HCT116 (cell line): ENCODE measurements at regions not wholly inside any gene's neighbourhood (a gene's known extent, or its start where the extent isn't known, plus 50 kb on each side); places are given as distances from the start of the nearest gene placed in this dataset.

ENCODE experiments used
- CEBPB ChIP-seq: IDR thresholded peaks from 2 replicates; pipeline ENCODE4 v1.6.1; 2012; ENCODE audit warnings: low read depth
- CTCF ChIP-seq, 3 experiments: fragments of 200-600 bp in 1 of 3; sonication (generic) in 1 of 3; IDR thresholded peaks in 2 of 3; conservative IDR thresholded peaks in 1 of 3; 2 replicates each; pipeline ENCODE4 v1.5.1; 2012 to 2017; ENCODE audit warnings: low read depth in 2 of 3, low read length in 2 of 3, antibody characterized with exemption in 1 of 3, borderline replicate concordance in 1 of 3, control low read depth in 1 of 3, mild to moderate bottlenecking in 1 of 3, mixed read lengths in 1 of 3, mixed run types in 1 of 3, moderate library complexity in 1 of 3; ENCODE audit not compliant: insufficient read depth in 1 of 3
- EZH2 ChIP-seq: fragments of 200-600 bp; sonication (generic); IDR thresholded peaks from 2 replicates; pipeline ENCODE4 v1.6.1; 2017; ENCODE audit warnings: antibody characterized with exemption, mixed run types
- EZH2phosphoT487 ChIP-seq: fragments of 200-600 bp; IDR thresholded peaks from 2 replicates; pipeline ENCODE4 v1.6.1; 2018; ENCODE audit warnings: antibody characterized with exemption, borderline replicate concordance
- POLR2A ChIP-seq: IDR thresholded peaks from 2 replicates; pipeline ENCODE4 v1.7.0; 2011; ENCODE audit warnings: borderline replicate concordance; ENCODE audit not compliant: insufficient read depth, insufficient read length; ENCODE audit errors: extremely low read depth
- SIN3A ChIP-seq: IDR thresholded peaks from 2 replicates; pipeline ENCODE4 v1.6.1; 2012; ENCODE audit warnings: low read depth
- SRF ChIP-seq: IDR thresholded peaks from 2 replicates; pipeline ENCODE4 v1.6.1; 2012; ENCODE audit warnings: low read depth
- YY1 ChIP-seq: IDR thresholded peaks from 2 replicates; pipeline ENCODE4 v1.6.1; 2011; ENCODE audit warnings: low read length, low read depth, moderate library complexity, mild to moderate bottlenecking; ENCODE audit not compliant: insufficient replicate concordance; ENCODE audit errors: extremely low read depth
- ZNF274 ChIP-seq: fragments of 200-500 bp; sonication (Bioruptor generic); IDR thresholded peaks from 2 replicates; pipeline ENCODE4 v1.6.1; 2014; ENCODE audit warnings: mild to moderate bottlenecking, low read depth, low read length, inconsistent platforms

DNA sequence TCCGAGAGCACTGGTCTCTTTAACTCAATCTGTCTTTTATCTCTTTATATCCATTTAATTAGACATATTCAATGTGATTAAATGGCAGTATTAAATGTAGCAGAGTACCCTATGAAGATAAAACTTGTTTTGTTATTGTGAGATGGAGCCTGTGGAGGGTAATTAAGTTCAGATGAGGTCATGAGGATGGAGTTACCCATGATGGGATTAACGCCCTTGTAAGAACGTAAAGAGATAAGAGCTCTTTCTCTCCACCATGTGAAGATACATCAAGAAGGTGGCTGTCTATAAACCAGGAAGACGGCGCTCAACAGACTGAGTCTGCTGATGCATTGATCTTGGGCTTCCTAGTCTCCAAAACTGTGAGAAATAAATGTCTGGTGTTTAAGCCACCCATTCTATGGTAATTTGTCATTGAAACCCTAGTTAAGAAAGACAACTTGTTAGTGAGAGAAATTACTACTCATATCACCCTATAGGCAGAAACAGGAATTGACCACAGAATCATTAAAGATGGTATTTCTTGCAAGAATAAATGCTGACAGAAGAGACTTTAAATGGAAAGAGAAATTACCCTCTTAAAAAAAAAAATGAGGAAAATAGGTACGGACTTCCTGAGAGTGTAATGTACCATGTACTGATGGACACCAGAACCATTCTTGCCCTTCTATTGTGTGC is 738.7 kb upstream of the CHAC2 start:
- TF ChIP-seq CTCF (IDR thresholded peaks at IDR 0.05 in 2 of 3, conservative IDR thresholded peaks at IDR 0.05 in 1 of 3; ENCODE audit: borderline replicate concordance in 1 of 3, insufficient read depth in 1 of 3, low read depth in 2 of 3, low read length in 2 of 3) (peak in 2 of 3 experiments; percentile 12 to 33; a peak in 3 of 6 replicates), EZH2phosphoT487 (no peak), SRF (no peak), POLR2A (no peak), YY1 (no peak), CEBPB (no peak), SIN3A (no peak), EZH2 (no peak), ZNF274 (no peak)
